Tibial nerve (tissue), 4 donors: ENCODE measurements at regions not wholly inside any gene's neighbourhood (a gene's known extent, or its start where the extent isn't known, plus 50 kb on each side); places are given as distances from the start of the nearest gene placed in this dataset.

Experiments used
- DNase-seq, 2 donors: peaks; one replicate each; pipeline ENCODE4 v3.0.0-alpha.2; 2019; ENCODE audit warnings: low spot score in 2 of 2
- H3K27ac ChIP-seq, 4 donors: fragments of 200-600 bp; sonication (generic) in 3 of 4; one replicate each; pipeline ENCODE4 v1.5.1; 2017 to 2019; ENCODE audit warnings: mild to moderate bottlenecking in 1 of 4
- H3K27me3 ChIP-seq, 2 donors: fragments of 200-600 bp; sonication (generic) in 1 of 2; one replicate each; pipeline versions ENCODE4 v1.5.1 to v1.6.0; 2017 to 2019
- H3K36me3 ChIP-seq, 3 donors: fragments of 200-600 bp; sonication (generic); one replicate each; pipeline ENCODE4 v1.5.1; 2018 to 2019
- H3K4me1 ChIP-seq, 4 donors: fragments of 200-600 bp; sonication (generic) in 3 of 4; one replicate each; pipeline ENCODE4 v1.5.1; 2017 to 2019
- H3K4me3 ChIP-seq, 4 donors: fragments of 200-600 bp; sonication (generic) in 3 of 4; one replicate each; pipeline ENCODE4 v1.5.1; 2017 to 2019; ENCODE audit warnings: mild to moderate bottlenecking in 1 of 4, moderate library complexity in 1 of 4
- H3K9me3 ChIP-seq, 4 donors: fragments of 200-600 bp; sonication (generic) in 3 of 4; one replicate each; pipeline ENCODE4 v1.5.1; 2017 to 2019
- CTCF ChIP-seq, 5 experiments: fragments of 200-600 bp in 3 of 5; fragments of 450-650 bp in 2 of 5; sonication (generic) in 3 of 5; IDR thresholded peaks; one replicate each; pipeline ENCODE4 v1.5.1; 2016 to 2019; ENCODE audit warnings: antibody characterized with exemption in 5 of 5, mild to moderate bottlenecking in 3 of 5, moderate library complexity in 2 of 5
- EP300 ChIP-seq, 2 donors: sonication (generic); formaldehyde crosslinking; IDR thresholded peaks; one replicate each; pipeline ENCODE4 v1.6.1; 2017; ENCODE audit warnings: antibody characterized with exemption in 2 of 2, mild to moderate bottlenecking in 1 of 2
- POLR2A ChIP-seq, 2 donors: fragments of 450-650 bp; IDR thresholded peaks; one replicate each; pipeline ENCODE4 v1.6.1; 2017; ENCODE audit warnings: antibody characterized with exemption in 2 of 2, mild to moderate bottlenecking in 2 of 2, moderate library complexity in 2 of 2
- WGBS, 2 donors: methylation state at CpG; one replicate each; pipeline ENCODE4 v1.1.5; 2018; 5-methylcytosine and 5-hydroxymethylcytosine counted together

GRCh38 chr2:236947896-236948295 lies 137.8 kb upstream of the COPS8 start:
- no peaks in the 10 kb centered on the region for H3K27me3 ChIP-seq
- no peak overlapping the region for H3K4me3 ChIP-seq
- H3K36me3 ChIP-seq = no peaks in the 10 kb centered on the region
- no peak for TF ChIP-seq POLR2A (IDR thresholded peaks at IDR 0.05)
- no peak for TF ChIP-seq EP300 (IDR thresholded peaks at IDR 0.05)
- no peak for TF ChIP-seq CTCF (IDR thresholded peaks at IDR 0.05)
- H3K27ac ChIP-seq = no peak overlapping the region
- DNase-seq = no peak
- no peaks in the 10 kb centered on the region for H3K4me1 ChIP-seq
- peaks cover 0 to 6% (median 0%) of the 10 kb centered on the region in 4 donors for H3K9me3 ChIP-seq
- WGBS, 2 donors = 81 to 85% methylated on average over 9 of the region's 9 CpGs

GRCh38 chr2:236949089-236949905 lies 136.4 kb upstream of the COPS8 start:
- no peak for DNase-seq
- H3K27me3 ChIP-seq = no peaks in the 10 kb centered on the region
- 80 to 83% methylated on average over 20 of the region's 20 CpGs for WGBS, 2 donors
- H3K27ac ChIP-seq = no peak overlapping the region
- TF ChIP-seq EP300 (IDR thresholded peaks at IDR 0.05) (no peak), CTCF (IDR thresholded peaks at IDR 0.05) (no peak), POLR2A (IDR thresholded peaks at IDR 0.05) (no peak)
- no peaks in the 10 kb centered on the region for H3K4me1 ChIP-seq
- H3K36me3 ChIP-seq = no peaks in the 10 kb centered on the region
- no peak overlapping the region for H3K4me3 ChIP-seq
- H3K9me3 ChIP-seq = peaks cover 0 to 6% (median 0%) of the 10 kb centered on the region in 4 donors

- no peak overlapping the region for H3K4me3 ChIP-seq
- H3K4me1 ChIP-seq = peaks cover 0 to 8% (median 0%) of the 10 kb centered on the region in 4 donors
- no peak overlapping the region for H3K27ac ChIP-seq
- TF ChIP-seq EP300 (IDR thresholded peaks at IDR 0.05) (no peak), CTCF (IDR thresholded peaks at IDR 0.05) (no peak), POLR2A (IDR thresholded peaks at IDR 0.05) (no peak)
- peaks cover 0 to 6% (median 0%) of the 10 kb centered on the region in 4 donors for H3K9me3 ChIP-seq
- no peaks in the 10 kb centered on the region for H3K27me3 ChIP-seq
- DNase-seq = no peak
- no peaks in the 10 kb centered on the region for H3K36me3 ChIP-seq
- 98 to 99% methylated on average over 3 of the region's 3 CpGs for WGBS, 2 donors
These were observed 133.7 kb upstream of the COPS8 start for GRCh38 chr2:236951830-236952475.

GRCh38 chr2:236954641-236955040 lies 131.0 kb upstream of the COPS8 start:
- Histone ChIP-seq H3K9me3 (peaks cover 0 to 6% (median 0%) of the 10 kb centered on the region in 4 donors), H3K4me1 (peaks cover 0 to 23% (median 0%) of the 10 kb centered on the region in 4 donors), H3K27ac (no peak overlapping the region), H3K4me3 (no peak overlapping the region), H3K27me3 (no peaks in the 10 kb centered on the region), H3K36me3 (no peaks in the 10 kb centered on the region)
- 88 to 95% methylated on average over 3 of the region's 3 CpGs for WGBS, 2 donors
- TF ChIP-seq CTCF (IDR thresholded peaks at IDR 0.05) = no peak
- TF ChIP-seq POLR2A (IDR thresholded peaks at IDR 0.05) = no peak
- TF ChIP-seq EP300 (IDR thresholded peaks at IDR 0.05) = no peak
- no peak for DNase-seq

- Histone ChIP-seq H3K4me3 (no peak overlapping the region), H3K36me3 (no peaks in the 10 kb centered on the region), H3K9me3 (peaks cover 0 to 6% (median 0%) of the 10 kb centered on the region in 4 donors), H3K4me1 (peaks cover 0 to 26% (median 0%) of the 10 kb centered on the region in 4 donors), H3K27me3 (no peaks in the 10 kb centered on the region), H3K27ac (no peak overlapping the region)
- DNase-seq = no peak
- TF ChIP-seq POLR2A (IDR thresholded peaks at IDR 0.05) (no peak), EP300 (IDR thresholded peaks at IDR 0.05) (no peak), CTCF (IDR thresholded peaks at IDR 0.05) (no peak)
- WGBS, 2 donors = 60 to 71% methylated on average over 6 of the region's 6 CpGs
These were observed 130.1 kb upstream of the COPS8 start for GRCh38 chr2:236955521-236956030.
